GM19452 (cell line): ENCODE measurements at regions not wholly inside any gene's neighbourhood (a gene's known extent, or its start where the extent isn't known, plus 50 kb on each side); places are given as distances from the start of the nearest gene placed in this dataset.

Source experiments
- ATAC-seq: cut with Tn5 transposase; IDR thresholded peaks from one replicate; pipeline ENCODE4 v1.9.1; 2021; ENCODE audit not compliant: unreplicated experiment

- ATAC-seq = peak; percentile 49
Observed at GRCh38 chr1:149841597-149842238, 57.6 kb upstream of the BOLA1 start.

- ATAC-seq = peak; percentile 47
Observed at GRCh38 chr1:149842458-149843064, 56.8 kb upstream of the BOLA1 start.

- ATAC-seq = no peak
Observed at GRCh38 chr1:149843431-149844041, 55.8 kb upstream of the BOLA1 start.

GRCh38 chr1:149844101-149844500 is 55.3 kb upstream of the BOLA1 start:
- no peak for ATAC-seq

- no peak for ATAC-seq
Observed at GRCh38 chr1:149844650-149845255, 54.6 kb upstream of the BOLA1 start.

- no peak for ATAC-seq
Observed at GRCh38 chr1:149845416-149845815, 54.0 kb upstream of the BOLA1 start.

GRCh38 chr1:149846042-149846441 is 53.3 kb upstream of the BOLA1 start:
- ATAC-seq = no peak

- no peak for ATAC-seq
Observed at GRCh38 chr1:149846593-149847466, 52.5 kb upstream of the BOLA1 start.

GRCh38 chr1:149848340-149849110 is 50.8 kb upstream of the BOLA1 start:
- ATAC-seq = no peak

- ATAC-seq = no peak
Observed at GRCh38 chr1:149849111-149849946, 50.0 kb upstream of the BOLA1 start.
